Adrenal gland (tissue), 5 donors: ENCODE measurements at regions not wholly inside any gene's neighbourhood (a gene's known extent, or its start where the extent isn't known, plus 50 kb on each side); places are given as distances from the start of the nearest gene placed in this dataset.

Experiments
- POLR2A ChIP-seq, 2 donors: fragments of 450-650 bp; IDR thresholded peaks; one replicate each; pipeline ENCODE4 v1.6.1; 2017; ENCODE audit warnings: antibody characterized with exemption in 2 of 2, mild to moderate bottlenecking in 2 of 2, moderate library complexity in 1 of 2
- TF ChIP-seq, protein P1 (sequence below), 6 experiments: fragments of 450-650 bp in 4 of 6; fragments of 200-600 bp in 2 of 6; sonication (generic) in 1 of 6; IDR thresholded peaks; 1 replicate in 5 of 6; 2 replicates in 1 of 6; pipeline versions ENCODE4 v1.5.1 to v1.8.0; 2016 to 2021; ENCODE audit warnings: antibody characterized with exemption in 6 of 6, mild to moderate bottlenecking in 2 of 6, moderate library complexity in 1 of 6
- donor health status: DM: no; HTN: no; CAD: no.

DNA sequence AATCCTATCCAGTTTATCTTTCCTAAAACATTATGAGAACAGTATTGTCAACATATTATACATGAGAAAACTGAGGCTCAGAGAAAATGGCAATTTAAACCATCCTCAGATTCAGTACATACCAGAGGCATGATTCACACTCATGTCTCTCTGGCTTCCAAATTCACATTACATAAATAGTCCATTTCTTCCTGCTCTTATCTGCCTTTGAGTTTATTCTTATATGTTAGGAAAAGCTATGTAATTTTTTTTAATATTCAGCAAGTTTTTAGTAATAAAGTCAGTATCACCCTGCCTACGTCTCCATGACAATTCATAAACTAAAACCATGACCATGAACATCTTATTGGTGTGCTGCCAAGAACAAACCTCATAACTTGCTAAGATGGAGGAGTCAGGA, 1260.2 kb upstream of the SORCS1 start:
- TF ChIP-seq, protein P1, sequence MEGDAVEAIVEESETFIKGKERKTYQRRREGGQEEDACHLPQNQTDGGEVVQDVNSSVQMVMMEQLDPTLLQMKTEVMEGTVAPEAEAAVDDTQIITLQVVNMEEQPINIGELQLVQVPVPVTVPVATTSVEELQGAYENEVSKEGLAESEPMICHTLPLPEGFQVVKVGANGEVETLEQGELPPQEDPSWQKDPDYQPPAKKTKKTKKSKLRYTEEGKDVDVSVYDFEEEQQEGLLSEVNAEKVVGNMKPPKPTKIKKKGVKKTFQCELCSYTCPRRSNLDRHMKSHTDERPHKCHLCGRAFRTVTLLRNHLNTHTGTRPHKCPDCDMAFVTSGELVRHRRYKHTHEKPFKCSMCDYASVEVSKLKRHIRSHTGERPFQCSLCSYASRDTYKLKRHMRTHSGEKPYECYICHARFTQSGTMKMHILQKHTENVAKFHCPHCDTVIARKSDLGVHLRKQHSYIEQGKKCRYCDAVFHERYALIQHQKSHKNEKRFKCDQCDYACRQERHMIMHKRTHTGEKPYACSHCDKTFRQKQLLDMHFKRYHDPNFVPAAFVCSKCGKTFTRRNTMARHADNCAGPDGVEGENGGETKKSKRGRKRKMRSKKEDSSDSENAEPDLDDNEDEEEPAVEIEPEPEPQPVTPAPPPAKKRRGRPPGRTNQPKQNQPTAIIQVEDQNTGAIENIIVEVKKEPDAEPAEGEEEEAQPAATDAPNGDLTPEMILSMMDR (IDR thresholded peaks at IDR 0.05), result no peak
- TF ChIP-seq POLR2A (IDR thresholded peaks at IDR 0.05), result no peak
